GF-D8 (cell line): ENCODE measurements at regions not wholly inside any gene's neighbourhood (a gene's known extent, or its start where the extent isn't known, plus 50 kb on each side); places are given as distances from the start of the nearest gene placed in this dataset.
"Not testable (repeated sequence)": the region's sequence is repeated elsewhere in the genome, so short reads cannot be mapped to it uniquely, and the experiment has no call there.

Experiments used
- DNase-seq: peaks from one replicate; lab custom pipeline; 2025; lab: John Stamatoyannopoulos, UW

DNA sequence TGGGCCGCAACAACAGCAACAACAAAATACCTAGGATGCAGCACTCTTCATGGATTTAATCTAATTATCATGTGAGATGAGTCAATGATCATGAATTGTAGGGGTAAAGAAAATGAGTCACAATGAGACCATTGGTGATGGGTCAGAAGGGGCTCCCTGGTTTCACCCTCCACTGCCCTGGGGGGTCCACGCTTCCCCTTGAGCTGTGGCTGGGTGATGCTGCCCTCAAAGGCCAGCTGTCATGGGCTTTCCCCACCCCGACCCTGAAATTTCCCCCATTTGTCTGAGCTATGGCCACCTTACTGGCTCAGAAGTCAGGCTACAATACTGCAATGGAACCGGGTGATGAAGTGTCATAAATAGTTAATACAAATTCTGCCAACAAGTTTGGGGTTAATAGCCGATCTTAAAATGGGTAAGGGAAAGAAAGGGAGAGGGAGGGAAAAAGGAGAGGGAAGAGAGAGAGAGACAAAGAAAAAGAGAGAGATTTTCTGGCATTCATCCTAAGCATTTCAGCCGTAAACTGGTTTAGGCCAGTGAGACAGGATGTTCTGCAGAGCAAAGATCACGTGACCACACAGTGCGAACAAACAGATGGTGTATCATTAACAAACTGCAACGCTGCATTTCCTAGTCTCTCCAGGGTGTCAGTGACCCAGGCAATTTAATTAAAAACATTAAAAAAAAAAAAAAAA is 143.4 kb upstream of the ERRFI1 start:
- no peak for DNase-seq

- DNase-seq = no peak
These were observed 141.8 kb upstream of the ERRFI1 start for GRCh38 chr1:8167936-8168335.

DNA sequence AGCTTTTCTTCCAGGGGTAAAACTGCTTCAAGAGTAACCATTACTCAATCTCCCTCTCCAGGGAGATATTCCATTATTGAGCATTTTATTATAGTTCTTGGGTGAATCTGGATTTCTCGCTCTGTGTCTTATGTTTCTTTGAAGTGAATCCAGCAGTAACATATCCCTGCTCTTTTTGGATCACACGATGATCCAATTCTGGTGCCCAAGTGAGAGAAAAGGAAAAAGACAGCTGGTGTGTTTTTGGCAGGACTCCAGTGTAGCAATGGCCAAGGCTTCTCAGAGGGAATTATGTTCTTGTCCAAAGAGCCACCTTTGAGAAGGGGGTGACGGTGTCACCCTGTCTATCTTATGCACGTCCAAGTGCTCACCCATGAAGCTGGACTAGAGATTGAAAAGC is 140.3 kb upstream of the ERRFI1 start:
- no peak for DNase-seq

DNA sequence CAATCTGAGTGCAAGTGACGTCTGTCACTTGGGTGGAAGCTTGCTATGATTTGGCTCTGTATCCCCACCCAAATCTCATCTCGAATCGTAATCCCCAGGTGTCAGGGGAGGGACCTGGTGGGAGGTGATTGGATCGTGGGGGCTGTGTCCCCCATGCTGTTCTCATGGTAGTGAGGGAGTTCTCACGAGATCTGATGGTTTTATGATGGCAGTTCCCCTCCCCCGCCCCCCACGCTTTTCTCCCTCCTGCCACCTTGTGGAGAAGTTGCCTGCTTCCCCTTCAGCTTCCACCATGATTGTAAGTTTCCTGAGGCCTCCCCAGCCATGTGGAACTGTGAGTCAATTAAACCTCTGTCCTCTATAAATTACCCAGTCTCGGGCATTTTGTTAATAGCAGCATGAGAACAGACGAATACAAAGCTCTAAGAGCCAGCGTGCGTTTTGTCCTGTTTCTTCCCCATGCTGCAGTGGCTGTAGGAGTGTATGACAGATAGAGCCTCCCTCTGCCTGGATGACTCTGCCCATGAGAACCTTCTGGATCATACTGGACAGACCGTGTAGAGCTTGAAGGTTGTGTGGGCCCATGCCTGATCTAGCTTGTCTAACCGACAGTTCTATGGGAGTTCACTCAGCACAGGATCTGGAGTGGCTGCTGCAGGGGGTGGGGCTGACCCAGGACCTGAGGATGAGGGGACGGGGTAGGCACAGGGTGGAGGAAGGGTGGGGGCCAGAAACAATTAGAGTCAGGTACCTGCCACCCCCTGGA is 139.7 kb upstream of the ERRFI1 start:
- DNase-seq = no peak

- no peak for DNase-seq
These were observed 138.6 kb upstream of the ERRFI1 start for GRCh38 chr1:8164670-8165069.

GRCh38 chr1:8163039-8163438 is 136.9 kb upstream of the ERRFI1 start:
- no peak for DNase-seq

DNA sequence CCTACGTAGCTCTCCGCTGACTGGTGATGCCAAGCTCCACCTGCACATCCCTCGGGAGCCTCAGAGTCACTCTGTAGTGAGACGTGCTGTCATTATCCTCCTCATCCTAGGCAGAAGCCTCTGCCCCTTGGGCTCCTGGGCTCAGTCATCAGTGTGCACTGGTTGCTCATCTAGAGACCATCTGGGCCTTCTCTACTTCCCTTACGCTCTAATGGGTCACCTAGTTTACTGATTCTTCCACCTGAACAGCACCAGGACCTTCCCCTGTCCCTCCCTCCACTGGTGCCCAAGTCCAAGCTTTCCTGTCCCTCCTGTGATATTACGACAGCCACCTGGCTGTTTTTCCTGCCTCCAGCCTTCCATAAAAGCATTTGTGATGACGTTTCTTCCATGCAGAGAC is 136.1 kb upstream of the ERRFI1 start:
- no peak for DNase-seq

GRCh38 chr1:8161546-8162105 is 135.5 kb upstream of the ERRFI1 start:
- no peak for DNase-seq

DNA sequence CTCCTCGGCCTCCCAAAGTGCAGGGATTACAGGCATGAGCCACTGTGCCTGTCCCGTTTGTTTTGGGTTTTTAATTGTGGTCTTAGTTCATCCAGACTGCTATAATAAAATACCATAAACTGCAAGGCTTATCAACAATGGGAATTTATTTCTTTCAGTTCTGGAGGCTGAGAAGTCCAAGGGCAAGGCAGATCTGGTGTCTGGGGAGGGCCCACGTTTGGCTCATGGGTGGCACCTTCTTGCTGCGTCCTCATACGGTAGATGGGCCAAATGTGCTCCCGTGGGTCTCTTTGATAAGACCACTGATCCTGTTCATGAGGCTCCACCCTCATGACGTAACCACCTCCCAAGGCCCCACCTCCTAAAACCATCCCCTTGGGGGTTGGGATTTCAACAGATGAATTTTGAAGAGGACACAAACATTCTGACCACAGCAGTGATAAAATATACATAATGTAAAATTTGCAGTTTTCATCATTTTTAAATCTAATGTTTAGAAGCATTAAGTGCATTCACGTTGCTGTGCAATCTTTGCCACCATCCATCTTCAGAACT is 133.4 kb upstream of the ERRFI1 start:
- no peak for DNase-seq

DNA sequence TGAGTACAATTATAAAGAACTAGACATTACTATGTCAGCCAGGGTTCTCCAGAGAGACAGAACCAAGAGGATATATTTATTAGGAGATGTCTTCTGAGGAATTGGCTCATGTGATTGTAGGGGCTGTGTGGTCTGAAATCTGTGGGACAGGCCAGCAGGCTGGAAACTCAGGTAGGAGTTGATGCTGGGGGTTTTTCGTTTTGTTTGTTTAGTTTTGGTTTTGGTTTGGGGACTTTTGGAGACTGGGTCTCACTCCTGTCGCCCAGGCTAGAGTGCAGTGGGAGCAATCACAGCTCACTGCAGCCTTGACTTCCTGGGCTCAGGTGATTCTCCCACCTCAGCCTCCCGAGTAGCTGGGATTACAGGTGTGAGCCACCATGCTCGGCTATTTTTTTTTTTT is 132.9 kb upstream of the ERRFI1 start:
- DNase-seq = no peak

- DNase-seq = no peak
These were observed 131.7 kb upstream of the ERRFI1 start for GRCh38 chr1:8157765-8158164.

- no peak for DNase-seq
These were observed 129.5 kb upstream of the ERRFI1 start for GRCh38 chr1:8155528-8156186.

DNA sequence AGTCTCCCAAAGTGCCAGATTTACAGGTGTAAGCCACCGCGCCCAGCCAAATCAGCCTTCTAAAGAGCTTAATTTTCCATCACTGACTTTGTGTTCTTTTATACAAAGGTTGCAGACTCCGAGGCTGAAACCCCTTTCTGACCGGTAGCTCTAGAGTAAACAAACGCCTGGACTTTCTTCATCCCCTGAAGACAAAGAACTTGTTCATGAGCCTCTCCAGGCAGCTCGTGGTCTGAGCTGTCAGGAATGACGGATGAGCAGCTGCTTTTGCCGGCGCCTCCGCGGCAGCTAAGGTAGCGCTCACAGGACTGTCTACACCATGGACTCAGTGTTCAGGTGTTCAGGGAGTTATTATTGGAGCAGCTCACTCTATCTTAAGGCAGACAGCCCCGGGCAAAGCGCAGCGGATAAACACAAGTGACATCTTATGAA is 128.5 kb upstream of the ERRFI1 start:
- DNase-seq = no peak

GRCh38 chr1:8153961-8154360 is 127.9 kb upstream of the ERRFI1 start:
- no peak for DNase-seq

GRCh38 chr1:8152731-8153702 is 126.9 kb upstream of the ERRFI1 start:
- DNase-seq = no peak

DNA sequence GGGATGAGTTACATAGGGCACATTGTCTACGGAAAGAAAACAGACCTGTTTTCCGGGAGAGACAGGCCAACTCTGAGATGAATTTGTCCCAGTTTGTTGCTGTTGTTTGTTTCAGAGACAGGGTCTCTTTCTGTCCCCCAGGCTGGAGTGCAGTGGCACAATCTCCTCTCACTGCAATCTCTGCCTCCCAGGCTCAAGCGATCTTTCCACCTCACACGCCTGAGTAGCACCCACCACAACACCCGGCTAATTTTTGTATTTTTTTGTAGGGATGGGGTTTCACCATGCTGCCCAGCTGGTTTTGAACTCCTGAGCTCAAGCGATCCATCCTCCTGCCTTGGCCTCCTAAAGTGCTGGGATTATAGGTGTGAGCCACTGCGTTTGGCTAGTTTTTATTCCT is 125.5 kb upstream of the ERRFI1 start:
- DNase-seq = no peak

DNA sequence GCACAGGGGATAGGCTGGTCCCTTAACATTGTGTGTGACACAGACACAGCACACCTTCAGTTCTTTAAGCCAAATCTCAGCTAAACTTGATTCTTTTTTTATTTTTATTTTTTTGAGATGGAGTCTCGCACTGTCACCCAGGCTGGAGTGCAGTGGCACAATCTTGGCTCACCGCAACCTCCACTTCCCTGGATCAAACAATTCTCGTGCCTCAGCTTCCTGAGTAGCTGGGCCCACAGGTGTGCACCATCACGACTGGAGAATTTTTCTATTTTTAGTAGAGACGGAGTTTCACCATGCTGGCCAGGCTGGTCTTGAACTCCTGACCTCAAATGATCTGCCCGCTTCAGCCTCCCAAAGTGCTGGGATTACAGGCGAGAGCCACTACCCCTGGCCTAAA is 123.6 kb upstream of the ERRFI1 start:
- DNase-seq = not testable (repeated sequence)

- DNase-seq = no peak
These were observed 121.8 kb upstream of the ERRFI1 start for GRCh38 chr1:8147956-8148355.

- DNase-seq = no peak
These were observed 120.2 kb upstream of the ERRFI1 start for GRCh38 chr1:8146257-8146855.

GRCh38 chr1:8145545-8146202 is 119.6 kb upstream of the ERRFI1 start:
- DNase-seq = no peak
